ENCODE measurements at regions not wholly inside any gene's neighbourhood (a gene's known extent, or its start where the extent isn't known, plus 50 kb on each side); places are given as distances from the start of the nearest gene placed in this dataset.

GRCh38 chr7:32131091-32131490 lies 60.9 kb upstream of the PDE1C start:
- TF ChIP-seq CTCF (IDR thresholded peaks at IDR 0.05) (no peak), POLR2AphosphoS5 (IDR thresholded peaks at IDR 0.05) (no peak), POLR2A (IDR thresholded peaks at IDR 0.05) (no peak)
